Mesenteric fat pad (tissue), 1 donor: ENCODE measurements at regions not wholly inside any gene's neighbourhood (a gene's known extent, or its start where the extent isn't known, plus 50 kb on each side); places are given as distances from the start of the nearest gene placed in this dataset.

Source experiments
- DNase-seq: peaks from one replicate; pipeline ENCODE4 v3.0.0-alpha.2; 2020; ENCODE audit warnings: low spot score
- donor health status: DM: yes; HTN: yes; CAD: no.

- no peak for DNase-seq
Measured at GRCh38 chr1:193552274-193552673, 365.9 kb upstream of the B3GALT2 start.

DNA sequence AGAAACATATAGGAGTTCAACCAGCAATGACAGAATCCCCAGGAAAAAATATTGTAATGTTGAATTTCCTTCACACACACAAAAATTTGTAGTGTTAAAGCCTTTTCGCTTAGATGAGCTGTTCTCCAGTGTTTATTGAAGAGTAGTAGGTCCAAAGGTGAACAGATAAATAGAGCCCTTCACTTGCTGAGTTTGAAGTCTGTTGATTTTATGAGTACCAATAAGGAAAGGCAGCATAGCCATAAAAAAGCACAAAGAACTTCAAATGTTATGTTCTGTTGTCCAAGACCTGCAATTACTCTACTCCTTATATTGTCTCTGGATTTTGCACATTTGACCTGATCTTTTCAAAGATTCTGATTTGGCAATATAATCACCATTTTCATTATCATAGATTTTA, 362.7 kb upstream of the B3GALT2 start:
- no peak for DNase-seq

- DNase-seq = no peak
Measured at GRCh38 chr1:193545171-193545570, 358.8 kb upstream of the B3GALT2 start.

- DNase-seq = no peak
Measured at GRCh38 chr1:193543259-193543658, 356.8 kb upstream of the B3GALT2 start.

DNA sequence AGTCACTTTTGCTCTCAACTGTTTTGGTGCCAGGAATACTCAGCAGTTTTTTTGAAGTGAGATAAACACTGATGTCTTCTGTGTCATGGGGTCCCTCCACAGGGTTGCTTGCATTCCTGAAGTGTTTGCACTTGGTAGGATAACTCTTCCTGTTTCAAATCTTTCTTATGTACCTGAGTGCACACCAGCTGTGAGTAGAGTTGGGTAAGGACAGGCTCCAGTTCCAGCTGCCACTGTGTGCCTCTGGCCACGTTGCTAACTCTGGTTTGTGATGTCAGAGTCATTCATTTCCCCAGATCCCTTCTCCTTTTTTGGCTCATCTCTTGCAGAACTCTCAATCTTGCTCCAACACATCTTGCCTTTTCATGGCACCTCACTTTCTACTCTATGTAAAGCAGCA, 356.3 kb upstream of the B3GALT2 start:
- no peak for DNase-seq

DNA sequence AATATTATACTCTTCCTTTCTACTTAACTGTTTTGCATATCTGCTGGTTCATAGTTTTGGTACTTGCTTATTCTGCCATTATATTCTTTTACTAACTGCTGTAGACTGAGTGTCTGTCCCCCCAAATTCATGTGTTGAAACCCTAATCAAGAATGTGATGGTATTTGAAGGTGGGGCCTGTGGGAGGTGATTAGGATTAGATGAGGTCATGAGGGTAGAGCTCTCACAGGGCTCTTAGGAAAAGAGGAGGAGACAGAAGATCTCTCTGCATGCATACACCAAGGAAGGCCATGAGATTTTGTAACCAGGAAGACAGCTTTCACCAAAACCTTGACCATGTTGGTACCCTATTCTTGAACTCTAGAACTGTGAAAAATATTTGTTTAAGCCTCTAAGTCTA, 354.1 kb upstream of the B3GALT2 start:
- DNase-seq = no peak

DNA sequence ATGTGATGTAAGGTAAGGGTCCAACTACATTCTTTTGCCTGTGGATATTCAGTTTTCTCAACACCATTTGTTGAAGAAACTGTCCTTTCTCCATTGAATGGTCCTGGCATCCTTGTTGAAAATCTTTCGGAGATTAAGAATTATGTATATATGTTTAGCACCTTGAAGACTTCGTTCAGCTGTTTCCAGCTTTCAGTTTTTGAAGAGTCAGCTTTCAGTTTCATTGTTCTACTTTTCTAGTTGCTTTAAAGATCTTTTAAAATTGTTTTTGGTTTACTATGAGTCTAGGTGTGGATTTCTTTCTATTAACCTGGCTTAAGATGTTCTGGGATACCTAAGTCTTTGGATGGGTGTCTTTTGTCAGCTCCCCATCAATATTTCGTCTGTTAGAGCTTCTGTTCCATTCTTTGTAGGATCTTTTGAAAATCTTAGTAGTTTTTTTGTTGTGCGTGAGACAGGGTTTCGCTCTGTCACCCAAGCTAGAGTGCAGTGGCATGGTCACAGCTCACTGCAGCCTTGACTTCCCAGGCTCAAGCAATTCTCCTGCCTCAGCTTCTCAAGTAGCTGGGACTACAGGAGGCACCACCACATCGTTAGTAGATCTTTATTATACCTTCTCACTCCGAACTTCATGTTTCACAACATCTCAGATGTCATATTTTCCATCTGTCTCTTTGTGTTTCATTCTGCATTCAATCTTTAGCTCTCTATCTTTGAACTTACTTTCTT, 353.5 kb upstream of the B3GALT2 start:
- DNase-seq = no peak

- DNase-seq = no peak
Measured at GRCh38 chr1:193538680-193539079, 352.3 kb upstream of the B3GALT2 start.

GRCh38 chr1:193538003-193538354, 351.6 kb upstream of the B3GALT2 start:
- DNase-seq = no peak

DNA sequence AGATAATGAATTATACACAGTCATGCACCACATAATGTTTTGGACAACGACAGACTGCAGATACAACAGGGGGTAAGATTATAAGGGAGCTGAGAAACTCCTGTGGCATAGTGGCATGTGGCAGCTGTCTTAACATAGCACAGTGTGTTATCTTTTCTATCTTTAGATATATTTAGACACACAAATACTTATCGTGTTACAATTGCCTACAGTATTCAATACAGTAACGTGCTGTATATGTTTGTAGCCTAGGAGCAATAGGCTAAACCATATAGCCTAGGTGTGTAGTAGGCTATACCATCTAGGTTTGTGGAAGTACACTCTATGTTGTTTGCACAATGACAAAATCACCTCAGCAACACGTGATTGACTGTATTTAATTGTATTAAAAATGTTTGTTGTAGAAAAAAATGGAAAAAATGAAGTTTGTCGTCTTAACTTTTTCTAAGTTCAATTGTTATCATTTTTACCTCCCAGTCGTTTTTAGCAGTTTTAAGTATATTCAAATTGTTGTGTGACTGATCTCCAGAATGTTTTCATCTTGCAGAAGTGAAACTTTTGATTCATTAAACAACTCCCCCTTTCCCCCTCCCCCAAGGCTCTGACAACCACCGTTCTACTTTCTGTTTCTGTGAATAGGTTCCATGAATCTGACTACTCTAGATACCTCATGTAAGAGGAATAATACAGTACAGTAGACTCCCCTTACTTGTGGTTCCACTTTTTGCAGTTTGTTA, 351.0 kb upstream of the B3GALT2 start:
- no peak for DNase-seq

- no peak for DNase-seq
Measured at GRCh38 chr1:193533853-193534252, 347.4 kb upstream of the B3GALT2 start.

GRCh38 chr1:193525917-193526710, 339.7 kb upstream of the B3GALT2 start:
- DNase-seq = no peak

DNA sequence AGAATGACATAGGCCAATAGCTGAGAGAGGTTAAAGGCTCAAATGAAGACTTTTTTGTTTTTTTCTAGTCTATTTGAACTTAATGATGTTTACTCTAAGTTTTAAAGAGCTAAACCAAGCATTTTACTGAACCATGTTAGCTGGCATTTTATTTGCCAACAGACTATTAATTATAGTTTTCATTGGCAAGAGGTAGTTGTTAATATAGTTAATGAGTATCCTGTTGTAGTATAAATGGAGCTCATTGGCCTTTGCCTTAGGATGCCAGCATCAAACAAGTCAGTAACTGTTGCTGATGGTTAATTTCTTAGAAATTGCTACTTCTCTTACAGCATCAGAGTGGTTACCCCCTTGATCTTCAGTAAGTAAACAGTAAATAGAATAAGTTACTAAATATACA, 339.0 kb upstream of the B3GALT2 start:
- no peak for DNase-seq

GRCh38 chr1:193524616-193525015, 338.2 kb upstream of the B3GALT2 start:
- no peak for DNase-seq

DNA sequence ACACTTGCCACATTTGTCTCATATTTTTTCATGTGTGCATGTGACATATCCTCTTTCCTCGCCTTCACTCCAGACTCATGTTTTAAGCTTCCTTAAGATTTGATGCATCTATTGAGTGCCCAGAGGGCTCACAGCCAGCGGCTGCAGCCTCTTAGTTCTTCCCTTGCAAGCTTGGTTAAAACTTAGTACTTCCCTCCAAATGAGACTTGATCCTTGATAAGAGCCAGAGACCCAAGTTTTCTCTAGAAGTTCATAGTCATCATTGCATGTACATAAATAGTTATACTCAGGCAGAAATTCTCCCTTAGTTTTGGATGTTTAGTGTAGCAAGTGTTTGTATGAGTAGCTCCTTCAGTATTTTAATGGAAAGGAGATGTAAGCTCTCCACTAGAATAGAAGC, 337.6 kb upstream of the B3GALT2 start:
- no peak for DNase-seq

DNA sequence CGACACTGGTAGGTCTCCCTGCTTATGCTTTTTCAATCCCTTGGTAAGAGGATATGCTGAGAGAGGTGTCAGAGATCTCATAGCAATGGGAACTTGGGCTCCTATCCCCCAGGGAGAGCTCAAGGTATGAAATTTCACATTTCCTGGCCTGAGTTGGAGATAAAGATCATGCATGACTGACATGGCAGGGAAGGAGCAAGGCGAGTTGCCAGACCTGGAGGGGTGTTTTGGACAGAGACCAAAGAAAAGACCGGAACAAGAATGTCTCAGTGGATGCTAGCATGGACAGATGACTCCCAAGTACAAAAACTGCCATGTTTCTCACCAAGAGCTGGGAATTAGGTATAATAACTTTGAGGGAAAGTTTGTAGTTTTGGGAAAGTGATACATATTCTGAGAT, 334.1 kb upstream of the B3GALT2 start:
- no peak for DNase-seq

GRCh38 chr1:193519922-193520321, 333.5 kb upstream of the B3GALT2 start:
- no peak for DNase-seq

- DNase-seq = no peak
Measured at GRCh38 chr1:193516755-193517388, 330.5 kb upstream of the B3GALT2 start.

DNA sequence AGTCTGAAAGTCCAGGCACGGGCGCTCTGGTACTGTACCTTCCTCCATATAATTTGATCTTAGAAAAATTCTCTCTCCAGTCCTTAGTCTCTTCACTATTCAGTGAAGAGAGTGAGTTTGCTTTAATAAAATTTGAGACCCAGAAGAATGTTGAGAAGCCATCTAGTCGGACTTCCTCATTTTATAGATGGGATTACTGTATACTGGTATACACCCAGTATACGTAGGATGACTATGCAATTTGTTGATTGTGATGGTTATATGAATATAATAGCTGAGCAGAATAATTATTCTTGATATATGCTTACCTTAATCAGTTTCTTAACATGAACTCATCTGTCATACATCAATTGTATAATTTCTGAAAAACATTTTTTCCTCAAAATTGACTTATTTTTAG, 328.0 kb upstream of the B3GALT2 start:
- DNase-seq = no peak

- DNase-seq = no peak
Measured at GRCh38 chr1:193513032-193513431, 326.6 kb upstream of the B3GALT2 start.

GRCh38 chr1:193504920-193505319, 318.5 kb upstream of the B3GALT2 start:
- no peak for DNase-seq
